ENCODE measurements at regions not wholly inside any gene's neighbourhood (a gene's known extent, or its start where the extent isn't known, plus 50 kb on each side); places are given as distances from the start of the nearest gene placed in this dataset.

GRCh38 chr2:58886009-58886408 lies 644.9 kb upstream of the FANCL start:
- TF ChIP-seq, protein P1, sequence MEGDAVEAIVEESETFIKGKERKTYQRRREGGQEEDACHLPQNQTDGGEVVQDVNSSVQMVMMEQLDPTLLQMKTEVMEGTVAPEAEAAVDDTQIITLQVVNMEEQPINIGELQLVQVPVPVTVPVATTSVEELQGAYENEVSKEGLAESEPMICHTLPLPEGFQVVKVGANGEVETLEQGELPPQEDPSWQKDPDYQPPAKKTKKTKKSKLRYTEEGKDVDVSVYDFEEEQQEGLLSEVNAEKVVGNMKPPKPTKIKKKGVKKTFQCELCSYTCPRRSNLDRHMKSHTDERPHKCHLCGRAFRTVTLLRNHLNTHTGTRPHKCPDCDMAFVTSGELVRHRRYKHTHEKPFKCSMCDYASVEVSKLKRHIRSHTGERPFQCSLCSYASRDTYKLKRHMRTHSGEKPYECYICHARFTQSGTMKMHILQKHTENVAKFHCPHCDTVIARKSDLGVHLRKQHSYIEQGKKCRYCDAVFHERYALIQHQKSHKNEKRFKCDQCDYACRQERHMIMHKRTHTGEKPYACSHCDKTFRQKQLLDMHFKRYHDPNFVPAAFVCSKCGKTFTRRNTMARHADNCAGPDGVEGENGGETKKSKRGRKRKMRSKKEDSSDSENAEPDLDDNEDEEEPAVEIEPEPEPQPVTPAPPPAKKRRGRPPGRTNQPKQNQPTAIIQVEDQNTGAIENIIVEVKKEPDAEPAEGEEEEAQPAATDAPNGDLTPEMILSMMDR (IDR thresholded peaks at IDR 0.05), result no peak
- TF ChIP-seq POLR2A (IDR thresholded peaks at IDR 0.05), result no peak
